ENCODE measurements at regions not wholly inside any gene's neighbourhood (a gene's known extent, or its start where the extent isn't known, plus 50 kb on each side); places are given as distances from the start of the nearest gene placed in this dataset.

DNA sequence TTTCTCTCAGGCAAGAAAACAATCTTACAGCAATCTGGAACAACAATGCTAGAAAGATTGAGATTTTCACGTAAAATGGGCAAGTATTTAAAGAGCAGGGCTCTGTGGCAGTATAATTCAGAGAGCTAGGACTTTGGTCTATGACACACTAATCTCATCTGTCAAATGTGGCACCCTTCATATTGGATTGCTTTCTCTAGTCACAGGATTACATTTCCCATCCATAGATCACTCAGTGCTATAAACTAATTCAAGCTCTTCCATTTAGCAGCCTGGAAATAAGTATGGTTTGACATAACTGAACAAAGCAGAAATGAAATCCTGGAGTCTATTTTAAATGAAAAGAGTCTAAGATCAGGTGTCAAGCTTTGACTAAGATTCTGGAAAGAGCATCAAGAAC is 263.1 kb upstream of the TMPRSS15 start:
- Histone ChIP-seq H3K9me3 (ENCODE audit: control insufficient read depth, insufficient read depth, low read depth, low read length) (no peaks in the 10 kb centered on the region), H3K4me1 (ENCODE audit: control insufficient read depth, insufficient read depth, low read length) (no peaks in the 10 kb centered on the region), H3K36me3 (ENCODE audit: control insufficient read depth, insufficient read depth, low read length) (no peaks in the 10 kb centered on the region), H3K4me3 (ENCODE audit: low read depth in 2 of 2, low read length in 2 of 2) (no peak overlapping the region), H3K27me3 (ENCODE audit: control insufficient read depth, insufficient read depth, low read length) (no peaks in the 10 kb centered on the region), H3K27ac (ENCODE audit: low read length) (no peak overlapping the region)
- ChIA-PET POLR2A (no interaction called here), CTCF (no interaction called here)
- in situ Hi-C loops (cut with HindIII; ENCODE audit: low pct_unique_long_range_greater_than_20kb, low sequenced_read_pairs) (no loop called here), intact Hi-C loops (cut with micrococcal nuclease; ENCODE audit: unreplicated experiment) (no loop called here)
- ATAC-seq (no peak), DNase-seq (ENCODE audit: low read depth, low spot score) (no peak)
- TF ChIP-seq, protein P1, sequence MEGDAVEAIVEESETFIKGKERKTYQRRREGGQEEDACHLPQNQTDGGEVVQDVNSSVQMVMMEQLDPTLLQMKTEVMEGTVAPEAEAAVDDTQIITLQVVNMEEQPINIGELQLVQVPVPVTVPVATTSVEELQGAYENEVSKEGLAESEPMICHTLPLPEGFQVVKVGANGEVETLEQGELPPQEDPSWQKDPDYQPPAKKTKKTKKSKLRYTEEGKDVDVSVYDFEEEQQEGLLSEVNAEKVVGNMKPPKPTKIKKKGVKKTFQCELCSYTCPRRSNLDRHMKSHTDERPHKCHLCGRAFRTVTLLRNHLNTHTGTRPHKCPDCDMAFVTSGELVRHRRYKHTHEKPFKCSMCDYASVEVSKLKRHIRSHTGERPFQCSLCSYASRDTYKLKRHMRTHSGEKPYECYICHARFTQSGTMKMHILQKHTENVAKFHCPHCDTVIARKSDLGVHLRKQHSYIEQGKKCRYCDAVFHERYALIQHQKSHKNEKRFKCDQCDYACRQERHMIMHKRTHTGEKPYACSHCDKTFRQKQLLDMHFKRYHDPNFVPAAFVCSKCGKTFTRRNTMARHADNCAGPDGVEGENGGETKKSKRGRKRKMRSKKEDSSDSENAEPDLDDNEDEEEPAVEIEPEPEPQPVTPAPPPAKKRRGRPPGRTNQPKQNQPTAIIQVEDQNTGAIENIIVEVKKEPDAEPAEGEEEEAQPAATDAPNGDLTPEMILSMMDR (IDR thresholded peaks at IDR 0.05) = no peak
- no peak for TF ChIP-seq POLR2AphosphoS5 (IDR thresholded peaks at IDR 0.05; ENCODE audit: low read depth, low read length)
- TF ChIP-seq, protein P2, sequence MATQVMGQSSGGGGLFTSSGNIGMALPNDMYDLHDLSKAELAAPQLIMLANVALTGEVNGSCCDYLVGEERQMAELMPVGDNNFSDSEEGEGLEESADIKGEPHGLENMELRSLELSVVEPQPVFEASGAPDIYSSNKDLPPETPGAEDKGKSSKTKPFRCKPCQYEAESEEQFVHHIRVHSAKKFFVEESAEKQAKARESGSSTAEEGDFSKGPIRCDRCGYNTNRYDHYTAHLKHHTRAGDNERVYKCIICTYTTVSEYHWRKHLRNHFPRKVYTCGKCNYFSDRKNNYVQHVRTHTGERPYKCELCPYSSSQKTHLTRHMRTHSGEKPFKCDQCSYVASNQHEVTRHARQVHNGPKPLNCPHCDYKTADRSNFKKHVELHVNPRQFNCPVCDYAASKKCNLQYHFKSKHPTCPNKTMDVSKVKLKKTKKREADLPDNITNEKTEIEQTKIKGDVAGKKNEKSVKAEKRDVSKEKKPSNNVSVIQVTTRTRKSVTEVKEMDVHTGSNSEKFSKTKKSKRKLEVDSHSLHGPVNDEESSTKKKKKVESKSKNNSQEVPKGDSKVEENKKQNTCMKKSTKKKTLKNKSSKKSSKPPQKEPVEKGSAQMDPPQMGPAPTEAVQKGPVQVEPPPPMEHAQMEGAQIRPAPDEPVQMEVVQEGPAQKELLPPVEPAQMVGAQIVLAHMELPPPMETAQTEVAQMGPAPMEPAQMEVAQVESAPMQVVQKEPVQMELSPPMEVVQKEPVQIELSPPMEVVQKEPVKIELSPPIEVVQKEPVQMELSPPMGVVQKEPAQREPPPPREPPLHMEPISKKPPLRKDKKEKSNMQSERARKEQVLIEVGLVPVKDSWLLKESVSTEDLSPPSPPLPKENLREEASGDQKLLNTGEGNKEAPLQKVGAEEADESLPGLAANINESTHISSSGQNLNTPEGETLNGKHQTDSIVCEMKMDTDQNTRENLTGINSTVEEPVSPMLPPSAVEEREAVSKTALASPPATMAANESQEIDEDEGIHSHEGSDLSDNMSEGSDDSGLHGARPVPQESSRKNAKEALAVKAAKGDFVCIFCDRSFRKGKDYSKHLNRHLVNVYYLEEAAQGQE (IDR thresholded peaks at IDR 0.05; ENCODE audit: insufficient read depth in 1 of 2, low read depth in 2 of 2, low read length in 1 of 2) = no peak
- TF ChIP-seq SIN3A (IDR thresholded peaks at IDR 0.05; ENCODE audit: borderline replicate concordance, insufficient read depth, low read depth, low read length) = no peak
- no peak for TF ChIP-seq TCF7L2 (IDR thresholded peaks at IDR 0.05; ENCODE audit: low read depth, low read length)
- no TSS peak for BruUV-seq (replicated peaks)

- Histone ChIP-seq H3K4me3 (ENCODE audit: low read depth in 2 of 2, low read length in 2 of 2) (no peak overlapping the region), H3K36me3 (ENCODE audit: control insufficient read depth, insufficient read depth, low read length) (no peaks in the 10 kb centered on the region), H3K27ac (ENCODE audit: low read length) (no peak overlapping the region), H3K4me1 (ENCODE audit: control insufficient read depth, insufficient read depth, low read length) (no peaks in the 10 kb centered on the region), H3K9me3 (ENCODE audit: control insufficient read depth, insufficient read depth, low read depth, low read length) (no peaks in the 10 kb centered on the region), H3K27me3 (ENCODE audit: control insufficient read depth, insufficient read depth, low read length) (no peaks in the 10 kb centered on the region)
- no peak for DNase-seq (ENCODE audit: low read depth, low spot score)
- TF ChIP-seq TCF7L2 (IDR thresholded peaks at IDR 0.05; ENCODE audit: low read depth, low read length) (no peak), SIN3A (IDR thresholded peaks at IDR 0.05; ENCODE audit: borderline replicate concordance, insufficient read depth, low read depth, low read length) (no peak), POLR2AphosphoS5 (IDR thresholded peaks at IDR 0.05; ENCODE audit: low read depth, low read length) (no peak)
- TF ChIP-seq, protein P1 (IDR thresholded peaks at IDR 0.05) = no peak
- TF ChIP-seq, protein P2 (IDR thresholded peaks at IDR 0.05; ENCODE audit: insufficient read depth in 1 of 2, low read depth in 2 of 2, low read length in 1 of 2) = no peak
- BruUV-seq (replicated peaks) = no TSS peak
- intact Hi-C loops (cut with micrococcal nuclease; ENCODE audit: unreplicated experiment) = no loop called here
- ChIA-PET POLR2A (no interaction called here), CTCF (no interaction called here)
- no peak for ATAC-seq
- in situ Hi-C loops (cut with HindIII; ENCODE audit: low pct_unique_long_range_greater_than_20kb, low sequenced_read_pairs) = no loop called here
These were observed 270.2 kb upstream of the TMPRSS15 start for GRCh38 chr21:18673789-18674188.
